ENCODE measurements at regions not wholly inside any gene's neighbourhood (a gene's known extent, or its start where the extent isn't known, plus 50 kb on each side); places are given as distances from the start of the nearest gene placed in this dataset.

- Histone ChIP-seq H4K20me1 (ENCODE audit: insufficient read depth) (no peaks in the 10 kb centered on the region), H3K27me3 (ENCODE audit: insufficient read depth, low read length) (no peaks in the 10 kb centered on the region), H3K4me2 (ENCODE audit: low read length) (no peak overlapping the region), H3K9me2 (ENCODE audit: insufficient read depth) (no peaks in the 10 kb centered on the region), H3K9ac (ENCODE audit: low read length) (no peak overlapping the region), H3K4me1 (ENCODE audit: control insufficient read depth in 1 of 2, insufficient read depth in 2 of 2, low read length in 2 of 2) (no peaks in the 10 kb centered on the region), H3K27ac (ENCODE audit: low read depth, low read length) (no peak overlapping the region), H2AFZ (ENCODE audit: low read depth, low read length, poor library complexity, severe bottlenecking) (no peak overlapping the region), H3K4me3 (replicated peaks in 1 of 2; ENCODE audit: low read depth in 1 of 2, low read length in 2 of 2) (no peak overlapping the region), H3K79me2 (ENCODE audit: insufficient read depth, low read length) (no peaks in the 10 kb centered on the region), H3K9me3 (ENCODE audit: control insufficient read depth in 1 of 2, insufficient read depth in 1 of 2, low read depth in 1 of 2, low read length in 2 of 2) (peaks cover 0 to 9% of the 10 kb centered on the region in 2 experiments; a peak in 2 of 4 replicates), H3K36me3 (ENCODE audit: control insufficient read depth in 1 of 2, insufficient read depth in 2 of 2, low read length in 2 of 2) (no peaks in the 10 kb centered on the region)
- POLR2A ChIA-PET = no interaction called here
- intact Hi-C loops (cut with micrococcal nuclease) = no loop called here
- ATAC-seq (no peak), DNase-seq (ENCODE audit: low read depth, low spot score) (no peak)
- BruUV-seq (replicated peaks) = no TSS peak
- CTCF ChIA-PET = no interaction called here
- TF ChIP-seq ELF1 (IDR thresholded peaks at IDR 0.05; ENCODE audit: borderline replicate concordance, low read depth) = no peak
- TF ChIP-seq EZH2phosphoT487 (IDR thresholded peaks at IDR 0.05; ENCODE audit: borderline replicate concordance) = no peak
- TF ChIP-seq SRF (IDR thresholded peaks at IDR 0.05; ENCODE audit: low read depth) = no peak
- no peak for TF ChIP-seq CEBPB (IDR thresholded peaks at IDR 0.05; ENCODE audit: low read depth)
- TF ChIP-seq POLR2AphosphoS5 (IDR thresholded peaks at IDR 0.05; ENCODE audit: low read depth, low read length) = no peak
- no peak for TF ChIP-seq SP1 (IDR thresholded peaks at IDR 0.05; ENCODE audit: low read depth)
- TF ChIP-seq RAD21 (IDR thresholded peaks at IDR 0.05; ENCODE audit: low read depth) = no peak
- RAD21 ChIA-PET (ENCODE audit: low non-redundant PET in 1 of 2, low total read pairs in 2 of 2, uncharacterized antibody in 2 of 2, unreplicated experiment in 2 of 2) = no interaction called here
Measured at GRCh38 chr3:20563251-20563650, 377.2 kb upstream of the SGO1 start.

DNA sequence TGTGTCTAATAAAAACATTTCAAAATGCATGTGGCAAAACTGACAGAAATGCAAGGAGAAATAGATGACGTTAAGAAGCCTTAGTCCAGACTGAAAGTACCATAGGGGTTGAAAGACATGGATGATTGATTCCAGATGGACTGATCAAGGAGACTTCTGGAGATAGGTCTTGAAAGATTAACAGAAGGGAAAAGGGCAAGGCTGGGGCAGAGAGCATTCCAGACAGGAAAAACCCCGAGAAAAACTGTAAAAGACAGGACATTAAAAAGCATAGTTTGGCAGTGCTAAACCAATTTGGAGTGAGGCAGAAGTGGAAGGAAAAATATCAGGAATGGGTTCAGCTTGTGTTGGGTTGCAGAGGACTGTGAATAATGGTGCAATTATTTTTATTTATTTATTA lies 375.2 kb upstream of the SGO1 start:
- no peaks in the 10 kb centered on the region for H3K9me2 ChIP-seq (ENCODE audit: insufficient read depth)
- CTCF ChIA-PET = no interaction called here

More for the DNA sequence above, 375.2 kb upstream of the SGO1 start:
- RAD21 ChIA-PET (ENCODE audit: low non-redundant PET in 1 of 2, low total read pairs in 2 of 2, uncharacterized antibody in 2 of 2, unreplicated experiment in 2 of 2) = no interaction called here
- Histone ChIP-seq H3K27me3 (ENCODE audit: insufficient read depth, low read length) (no peaks in the 10 kb centered on the region), H3K4me1 (ENCODE audit: control insufficient read depth in 1 of 2, insufficient read depth in 2 of 2, low read length in 2 of 2) (no peaks in the 10 kb centered on the region), H3K9ac (ENCODE audit: low read length) (no peak overlapping the region), H3K4me3 (replicated peaks in 1 of 2; ENCODE audit: low read depth in 1 of 2, low read length in 2 of 2) (no peak overlapping the region), H3K27ac (ENCODE audit: low read depth, low read length) (no peak overlapping the region), H3K4me2 (ENCODE audit: low read length) (no peak overlapping the region), H3K36me3 (ENCODE audit: control insufficient read depth in 1 of 2, insufficient read depth in 2 of 2, low read length in 2 of 2) (no peaks in the 10 kb centered on the region), H2AFZ (ENCODE audit: low read depth, low read length, poor library complexity, severe bottlenecking) (no peak overlapping the region), H3K79me2 (ENCODE audit: insufficient read depth, low read length) (no peaks in the 10 kb centered on the region), H3K9me3 (ENCODE audit: control insufficient read depth in 1 of 2, insufficient read depth in 1 of 2, low read depth in 1 of 2, low read length in 2 of 2) (peaks cover 0 to 12% of the 10 kb centered on the region in 2 experiments; a peak in 2 of 4 replicates), H4K20me1 (ENCODE audit: insufficient read depth) (no peaks in the 10 kb centered on the region)
- ATAC-seq (no peak), DNase-seq (ENCODE audit: low read depth, low spot score) (no peak)
- intact Hi-C loops (cut with micrococcal nuclease) = no loop called here
- BruUV-seq (replicated peaks) = no TSS peak
- POLR2A ChIA-PET = no interaction called here
- TF ChIP-seq EZH2 (IDR thresholded peaks at IDR 0.05) (no peak), ZFX (IDR thresholded peaks at IDR 0.05) (no peak), REST (IDR thresholded peaks at IDR 0.05; ENCODE audit: low read depth) (no peak), RAD21 (IDR thresholded peaks at IDR 0.05; ENCODE audit: low read depth) (no peak)
- TF ChIP-seq, protein P1, sequence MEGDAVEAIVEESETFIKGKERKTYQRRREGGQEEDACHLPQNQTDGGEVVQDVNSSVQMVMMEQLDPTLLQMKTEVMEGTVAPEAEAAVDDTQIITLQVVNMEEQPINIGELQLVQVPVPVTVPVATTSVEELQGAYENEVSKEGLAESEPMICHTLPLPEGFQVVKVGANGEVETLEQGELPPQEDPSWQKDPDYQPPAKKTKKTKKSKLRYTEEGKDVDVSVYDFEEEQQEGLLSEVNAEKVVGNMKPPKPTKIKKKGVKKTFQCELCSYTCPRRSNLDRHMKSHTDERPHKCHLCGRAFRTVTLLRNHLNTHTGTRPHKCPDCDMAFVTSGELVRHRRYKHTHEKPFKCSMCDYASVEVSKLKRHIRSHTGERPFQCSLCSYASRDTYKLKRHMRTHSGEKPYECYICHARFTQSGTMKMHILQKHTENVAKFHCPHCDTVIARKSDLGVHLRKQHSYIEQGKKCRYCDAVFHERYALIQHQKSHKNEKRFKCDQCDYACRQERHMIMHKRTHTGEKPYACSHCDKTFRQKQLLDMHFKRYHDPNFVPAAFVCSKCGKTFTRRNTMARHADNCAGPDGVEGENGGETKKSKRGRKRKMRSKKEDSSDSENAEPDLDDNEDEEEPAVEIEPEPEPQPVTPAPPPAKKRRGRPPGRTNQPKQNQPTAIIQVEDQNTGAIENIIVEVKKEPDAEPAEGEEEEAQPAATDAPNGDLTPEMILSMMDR (IDR thresholded peaks at IDR 0.05 in 2 of 3, conservative IDR thresholded peaks at IDR 0.05 in 1 of 3; ENCODE audit: borderline replicate concordance in 1 of 3, insufficient read depth in 1 of 3, low read depth in 2 of 3, low read length in 2 of 3) = no peak

All from HCT116 (cell line).